ENCODE measurements at regions not wholly inside any gene's neighbourhood (a gene's known extent, or its start where the extent isn't known, plus 50 kb on each side); places are given as distances from the start of the nearest gene placed in this dataset.

DNA sequence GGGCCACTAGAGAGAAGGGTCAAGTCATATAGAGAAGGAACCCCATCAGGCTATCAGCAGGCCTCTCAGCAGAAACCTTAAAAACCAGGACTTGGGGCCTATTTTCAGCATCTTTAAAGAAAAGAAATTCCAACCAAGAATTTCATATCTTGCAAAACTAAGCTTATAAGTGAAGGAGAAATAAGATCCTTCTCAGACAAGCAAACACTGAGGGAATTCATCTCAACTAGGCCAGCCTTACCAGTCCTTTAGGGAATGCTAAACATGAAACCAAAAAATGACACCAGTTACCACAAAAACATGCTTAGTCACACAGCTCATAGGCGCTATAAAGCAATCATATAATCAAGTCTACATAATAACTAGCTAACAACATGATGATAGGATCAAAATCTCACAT, 407.1 kb downstream of the LRRC70 start:
- TF ChIP-seq EZH2 (IDR thresholded peaks at IDR 0.05) (no peak), FOXP2 (optimal IDR thresholded peaks at IDR 0.05; ENCODE audit: control extremely low read depth, extremely low read length, insufficient read depth) (no peak), POLR2AphosphoS5 (IDR thresholded peaks at IDR 0.05; ENCODE audit: borderline replicate concordance, low read depth, low read length) (no peak)

Measured in SK-N-MC (cell line).